Breast epithelium (tissue), 3 donors: ENCODE measurements at regions not wholly inside any gene's neighbourhood (a gene's known extent, or its start where the extent isn't known, plus 50 kb on each side); places are given as distances from the start of the nearest gene placed in this dataset.

Source experiments
- POLR2A ChIP-seq: fragments of 450-650 bp; IDR thresholded peaks from one replicate; pipeline ENCODE4 v1.6.1; 2016; ENCODE audit warnings: antibody characterized with exemption, mild to moderate bottlenecking, moderate library complexity
- POLR2AphosphoS5 ChIP-seq, 3 donors: sonication (generic); formaldehyde crosslinking; IDR thresholded peaks; one replicate each; pipeline ENCODE4 v1.6.1; 2017; ENCODE audit warnings: antibody characterized with exemption in 3 of 3
- TF ChIP-seq, protein P1 (sequence below), 3 donors: fragments of 450-650 bp; IDR thresholded peaks; one replicate each; pipeline ENCODE4 v1.5.1; 2016 to 2017; ENCODE audit warnings: antibody characterized with exemption in 3 of 3, mild to moderate bottlenecking in 3 of 3, moderate library complexity in 3 of 3

DNA sequence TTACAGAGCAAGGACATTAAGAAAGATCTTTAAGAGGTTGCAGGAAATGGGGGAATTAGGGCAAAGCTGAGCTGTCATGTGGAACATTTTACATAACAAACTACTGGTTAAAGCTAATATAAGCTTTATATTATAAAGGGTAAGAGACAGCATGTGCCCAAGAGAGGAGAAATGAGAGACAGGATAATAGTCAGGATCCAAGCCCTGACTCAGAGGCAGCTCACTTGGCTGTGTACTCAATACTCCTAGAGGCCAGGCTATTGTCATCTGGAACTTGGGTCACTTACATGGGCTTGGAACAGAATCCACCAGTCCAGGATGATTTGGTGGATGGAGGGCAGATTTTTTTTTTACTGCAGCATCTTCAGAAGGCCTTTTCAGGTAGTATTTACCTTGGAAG is 418.6 kb upstream of the ZMIZ1 start:
- TF ChIP-seq POLR2A (no peak), POLR2AphosphoS5 (IDR thresholded peaks at IDR 0.05) (no peak)
- TF ChIP-seq, protein P1, sequence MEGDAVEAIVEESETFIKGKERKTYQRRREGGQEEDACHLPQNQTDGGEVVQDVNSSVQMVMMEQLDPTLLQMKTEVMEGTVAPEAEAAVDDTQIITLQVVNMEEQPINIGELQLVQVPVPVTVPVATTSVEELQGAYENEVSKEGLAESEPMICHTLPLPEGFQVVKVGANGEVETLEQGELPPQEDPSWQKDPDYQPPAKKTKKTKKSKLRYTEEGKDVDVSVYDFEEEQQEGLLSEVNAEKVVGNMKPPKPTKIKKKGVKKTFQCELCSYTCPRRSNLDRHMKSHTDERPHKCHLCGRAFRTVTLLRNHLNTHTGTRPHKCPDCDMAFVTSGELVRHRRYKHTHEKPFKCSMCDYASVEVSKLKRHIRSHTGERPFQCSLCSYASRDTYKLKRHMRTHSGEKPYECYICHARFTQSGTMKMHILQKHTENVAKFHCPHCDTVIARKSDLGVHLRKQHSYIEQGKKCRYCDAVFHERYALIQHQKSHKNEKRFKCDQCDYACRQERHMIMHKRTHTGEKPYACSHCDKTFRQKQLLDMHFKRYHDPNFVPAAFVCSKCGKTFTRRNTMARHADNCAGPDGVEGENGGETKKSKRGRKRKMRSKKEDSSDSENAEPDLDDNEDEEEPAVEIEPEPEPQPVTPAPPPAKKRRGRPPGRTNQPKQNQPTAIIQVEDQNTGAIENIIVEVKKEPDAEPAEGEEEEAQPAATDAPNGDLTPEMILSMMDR (IDR thresholded peaks at IDR 0.05), result no peak
